ENCODE measurements at regions not wholly inside any gene's neighbourhood (a gene's known extent, or its start where the extent isn't known, plus 50 kb on each side); places are given as distances from the start of the nearest gene placed in this dataset.

DNA sequence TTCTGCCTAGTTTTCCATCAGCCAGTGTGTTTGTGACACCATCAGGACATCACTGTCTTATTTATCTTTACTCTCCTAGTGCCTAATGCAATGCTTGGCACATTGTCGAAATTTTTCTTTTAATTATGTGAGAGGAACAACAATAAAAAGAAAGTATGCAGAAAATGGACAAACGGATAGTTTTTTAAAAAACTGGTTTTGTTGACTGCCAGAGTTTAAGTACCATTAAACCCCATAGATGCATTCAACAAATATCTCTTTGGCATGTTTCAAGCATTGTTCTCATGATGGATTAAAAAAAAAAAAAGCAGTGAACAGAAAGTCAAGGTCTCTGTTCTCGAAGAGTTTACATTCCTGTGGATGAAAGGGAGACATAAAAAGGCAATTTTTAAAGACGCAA, 398.4 kb downstream of the PPP3CA start:
- TF ChIP-seq, protein P1, sequence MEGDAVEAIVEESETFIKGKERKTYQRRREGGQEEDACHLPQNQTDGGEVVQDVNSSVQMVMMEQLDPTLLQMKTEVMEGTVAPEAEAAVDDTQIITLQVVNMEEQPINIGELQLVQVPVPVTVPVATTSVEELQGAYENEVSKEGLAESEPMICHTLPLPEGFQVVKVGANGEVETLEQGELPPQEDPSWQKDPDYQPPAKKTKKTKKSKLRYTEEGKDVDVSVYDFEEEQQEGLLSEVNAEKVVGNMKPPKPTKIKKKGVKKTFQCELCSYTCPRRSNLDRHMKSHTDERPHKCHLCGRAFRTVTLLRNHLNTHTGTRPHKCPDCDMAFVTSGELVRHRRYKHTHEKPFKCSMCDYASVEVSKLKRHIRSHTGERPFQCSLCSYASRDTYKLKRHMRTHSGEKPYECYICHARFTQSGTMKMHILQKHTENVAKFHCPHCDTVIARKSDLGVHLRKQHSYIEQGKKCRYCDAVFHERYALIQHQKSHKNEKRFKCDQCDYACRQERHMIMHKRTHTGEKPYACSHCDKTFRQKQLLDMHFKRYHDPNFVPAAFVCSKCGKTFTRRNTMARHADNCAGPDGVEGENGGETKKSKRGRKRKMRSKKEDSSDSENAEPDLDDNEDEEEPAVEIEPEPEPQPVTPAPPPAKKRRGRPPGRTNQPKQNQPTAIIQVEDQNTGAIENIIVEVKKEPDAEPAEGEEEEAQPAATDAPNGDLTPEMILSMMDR (IDR thresholded peaks at IDR 0.05 in 2 of 3, conservative IDR thresholded peaks at IDR 0.05 in 1 of 3; ENCODE audit: borderline replicate concordance in 1 of 3, insufficient read depth in 1 of 3, low read depth in 2 of 3, low read length in 2 of 3) = no peak
- TF ChIP-seq, protein P2, sequence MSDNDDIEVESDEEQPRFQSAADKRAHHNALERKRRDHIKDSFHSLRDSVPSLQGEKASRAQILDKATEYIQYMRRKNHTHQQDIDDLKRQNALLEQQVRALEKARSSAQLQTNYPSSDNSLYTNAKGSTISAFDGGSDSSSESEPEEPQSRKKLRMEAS (IDR thresholded peaks at IDR 0.05) = no peak
- TF ChIP-seq POLR2AphosphoS5 (IDR thresholded peaks at IDR 0.05; ENCODE audit: low read depth, low read length) (no peak), TCF7L2 (IDR thresholded peaks at IDR 0.05; ENCODE audit: borderline replicate concordance, extremely low read depth, insufficient read depth, insufficient read length) (no peak), POLR2A (IDR thresholded peaks at IDR 0.05; ENCODE audit: borderline replicate concordance, extremely low read depth, insufficient read depth, insufficient read length) (no peak), SIN3A (IDR thresholded peaks at IDR 0.05; ENCODE audit: low read depth) (no peak)
- TF ChIP-seq, protein P3, sequence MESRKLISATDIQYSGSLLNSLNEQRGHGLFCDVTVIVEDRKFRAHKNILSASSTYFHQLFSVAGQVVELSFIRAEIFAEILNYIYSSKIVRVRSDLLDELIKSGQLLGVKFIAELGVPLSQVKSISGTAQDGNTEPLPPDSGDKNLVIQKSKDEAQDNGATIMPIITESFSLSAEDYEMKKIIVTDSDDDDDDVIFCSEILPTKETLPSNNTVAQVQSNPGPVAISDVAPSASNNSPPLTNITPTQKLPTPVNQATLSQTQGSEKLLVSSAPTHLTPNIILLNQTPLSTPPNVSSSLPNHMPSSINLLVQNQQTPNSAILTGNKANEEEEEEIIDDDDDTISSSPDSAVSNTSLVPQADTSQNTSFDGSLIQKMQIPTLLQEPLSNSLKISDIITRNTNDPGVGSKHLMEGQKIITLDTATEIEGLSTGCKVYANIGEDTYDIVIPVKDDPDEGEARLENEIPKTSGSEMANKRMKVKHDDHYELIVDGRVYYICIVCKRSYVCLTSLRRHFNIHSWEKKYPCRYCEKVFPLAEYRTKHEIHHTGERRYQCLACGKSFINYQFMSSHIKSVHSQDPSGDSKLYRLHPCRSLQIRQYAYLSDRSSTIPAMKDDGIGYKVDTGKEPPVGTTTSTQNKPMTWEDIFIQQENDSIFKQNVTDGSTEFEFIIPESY (IDR thresholded peaks at IDR 0.05; ENCODE audit: extremely low read depth, insufficient replicate concordance, low read length) = no peak
- TF ChIP-seq, protein P4, sequence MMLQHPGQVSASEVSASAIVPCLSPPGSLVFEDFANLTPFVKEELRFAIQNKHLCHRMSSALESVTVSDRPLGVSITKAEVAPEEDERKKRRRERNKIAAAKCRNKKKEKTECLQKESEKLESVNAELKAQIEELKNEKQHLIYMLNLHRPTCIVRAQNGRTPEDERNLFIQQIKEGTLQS (IDR thresholded peaks at IDR 0.05) = no peak
